ENCODE measurements at regions not wholly inside any gene's neighbourhood (a gene's known extent, or its start where the extent isn't known, plus 50 kb on each side); places are given as distances from the start of the nearest gene placed in this dataset.
A peak's percentile ranks its signal among the peaks of the same experiment; 100 is the strongest.

- no peaks in the 10 kb centered on the region for H3K36me3 ChIP-seq (replicated peaks; ENCODE audit: insufficient read depth, low read depth)
- H3K4me2 ChIP-seq: no peak overlapping the region
- H3K27me3 ChIP-seq: no peaks in the 10 kb centered on the region
- 51% methylated on average over 2 of the region's 2 CpGs for WGBS (ENCODE audit: low lambda C conversion rate, missing lambda C conversion rate)
- H3K9me3 ChIP-seq (ENCODE audit: low read depth): no peaks in the 10 kb centered on the region
- H3K9me2 ChIP-seq (replicated peaks; ENCODE audit: insufficient read depth): no peaks in the 10 kb centered on the region
- DNase-seq (ENCODE audit: low spot score): no peak
- H3K4me1 ChIP-seq (ENCODE audit: insufficient read depth): peaks cover 42% of the 10 kb centered on the region
- H2AFZ ChIP-seq: no peak overlapping the region
- no peaks in the 10 kb centered on the region for H3K79me2 ChIP-seq
- no peak for TF ChIP-seq EZH2 (IDR thresholded peaks at IDR 0.05; ENCODE audit: borderline replicate concordance)
- no peak for TF ChIP-seq EZH2phosphoT487 (IDR thresholded peaks at IDR 0.05; ENCODE audit: low read depth, severe bottlenecking, unreplicated experiment)
- no peak for TF ChIP-seq CTCF (IDR thresholded peaks at IDR 0.05; ENCODE audit: poor library complexity)
- H3K27ac ChIP-seq: peak overlapping the region; percentile 72
- H4K20me1 ChIP-seq (ENCODE audit: insufficient read depth, poor library complexity, severe bottlenecking): no peaks in the 10 kb centered on the region
- H3K4me3 ChIP-seq: no peak overlapping the region
Observed at GRCh38 chr12:114751712-114752111, 67.7 kb upstream of the TBX3 start.

GRCh38 chr12:114750917-114751316 is 66.9 kb upstream of the TBX3 start:
- no peak for DNase-seq (ENCODE audit: low spot score)
- Histone ChIP-seq H3K4me3 (no peak overlapping the region), H3K9me3 (ENCODE audit: low read depth) (no peaks in the 10 kb centered on the region), H3K4me1 (ENCODE audit: insufficient read depth) (peaks cover 50% of the 10 kb centered on the region), H3K27ac (peak overlapping the region; percentile 72), H3K9me2 (replicated peaks; ENCODE audit: insufficient read depth) (no peaks in the 10 kb centered on the region), H3K79me2 (no peaks in the 10 kb centered on the region), H2AFZ (no peak overlapping the region), H3K4me2 (no peak overlapping the region), H3K36me3 (replicated peaks; ENCODE audit: insufficient read depth, low read depth) (no peaks in the 10 kb centered on the region), H4K20me1 (ENCODE audit: insufficient read depth, poor library complexity, severe bottlenecking) (no peaks in the 10 kb centered on the region), H3K27me3 (no peaks in the 10 kb centered on the region)
- TF ChIP-seq CTCF (IDR thresholded peaks at IDR 0.05; ENCODE audit: poor library complexity) (no peak), EZH2phosphoT487 (IDR thresholded peaks at IDR 0.05; ENCODE audit: low read depth, severe bottlenecking, unreplicated experiment) (no peak), EZH2 (IDR thresholded peaks at IDR 0.05; ENCODE audit: borderline replicate concordance) (no peak)
- 62% methylated on average over 11 of the region's 11 CpGs for WGBS (ENCODE audit: low lambda C conversion rate, missing lambda C conversion rate)

GRCh38 chr12:114749065-114749464 is 65.1 kb upstream of the TBX3 start:
- Histone ChIP-seq H2AFZ (no peak overlapping the region), H3K9me2 (replicated peaks; ENCODE audit: insufficient read depth) (no peaks in the 10 kb centered on the region), H3K36me3 (replicated peaks; ENCODE audit: insufficient read depth, low read depth) (no peaks in the 10 kb centered on the region), H3K4me3 (no peak overlapping the region), H3K4me1 (ENCODE audit: insufficient read depth) (peaks cover 58% of the 10 kb centered on the region), H3K9me3 (ENCODE audit: low read depth) (no peaks in the 10 kb centered on the region), H3K27ac (peak overlapping the region; percentile 90), H4K20me1 (ENCODE audit: insufficient read depth, poor library complexity, severe bottlenecking) (no peaks in the 10 kb centered on the region), H3K4me2 (no peak overlapping the region), H3K79me2 (peaks cover 2% of the 10 kb centered on the region), H3K27me3 (no peaks in the 10 kb centered on the region)
- 71% methylated on average over 3 of the region's 3 CpGs for WGBS (ENCODE audit: low lambda C conversion rate, missing lambda C conversion rate)
- no peak for DNase-seq (ENCODE audit: low spot score)
- TF ChIP-seq CTCF (IDR thresholded peaks at IDR 0.05; ENCODE audit: poor library complexity) (no peak), EZH2 (IDR thresholded peaks at IDR 0.05; ENCODE audit: borderline replicate concordance) (no peak), EZH2phosphoT487 (IDR thresholded peaks at IDR 0.05; ENCODE audit: low read depth, severe bottlenecking, unreplicated experiment) (no peak)

Measured in hepatocyte (in vitro differentiated cells).